ENCODE measurements at regions not wholly inside any gene's neighbourhood (a gene's known extent, or its start where the extent isn't known, plus 50 kb on each side); places are given as distances from the start of the nearest gene placed in this dataset.

DNA sequence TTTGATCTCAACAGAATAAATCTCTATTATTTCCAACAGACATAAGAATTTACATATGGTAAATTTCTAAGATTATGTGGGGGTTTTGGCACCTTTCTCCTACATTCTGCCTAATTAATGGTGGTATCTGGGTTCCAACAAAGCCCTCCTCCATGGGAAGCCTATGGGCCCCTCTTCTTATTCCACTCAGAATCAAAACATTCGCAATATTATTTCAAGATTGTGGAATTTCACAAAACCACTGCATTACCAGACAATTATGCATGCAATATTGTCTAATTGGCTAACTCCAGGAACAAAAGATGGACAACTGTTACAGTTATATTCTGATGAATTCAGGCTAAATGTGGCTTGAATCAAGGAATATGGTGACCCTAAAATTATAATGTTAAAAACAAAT, 434.0 kb downstream of the NFIB start:
- H3K9me3 ChIP-seq (ENCODE audit: control insufficient read depth, low read length) = peaks cover 15% of the 10 kb centered on the region
- no peak overlapping the region for H3K4me3 ChIP-seq (ENCODE audit: insufficient read depth in 1 of 2, low read depth in 1 of 2, low read length in 2 of 2)
- H3K27me3 ChIP-seq (ENCODE audit: control insufficient read depth in 1 of 2, insufficient read depth in 1 of 2, low read length in 2 of 2) = no peaks in the 10 kb centered on the region
- H4K8ac ChIP-seq (ENCODE audit: low read length) = no peak overlapping the region
- H3K4me1 ChIP-seq (ENCODE audit: control insufficient read depth, insufficient read depth, low read depth, low read length) = no peaks in the 10 kb centered on the region
- H3K23ac ChIP-seq (ENCODE audit: low read length in 2 of 2) = no peak overlapping the region
- H2BK15ac ChIP-seq (ENCODE audit: low read depth, poor library complexity, severe bottlenecking) = no peak overlapping the region
- H2AK5ac ChIP-seq (ENCODE audit: low read length, severe bottlenecking) = no peak overlapping the region
- no peak overlapping the region for H3K14ac ChIP-seq (ENCODE audit: low read length in 2 of 2)
- no peak overlapping the region for H2BK5ac ChIP-seq (ENCODE audit: low read depth, low read length, poor library complexity, severe bottlenecking)
- H2BK120ac ChIP-seq (ENCODE audit: low read depth, low read length) = no peak overlapping the region
- H3K27ac ChIP-seq (ENCODE audit: low read length, poor library complexity, severe bottlenecking) = no peak overlapping the region
- no peak overlapping the region for H3K9ac ChIP-seq (ENCODE audit: low read length)
- no peaks in the 10 kb centered on the region for H3K79me1 ChIP-seq (replicated peaks; ENCODE audit: low read length, poor library complexity, severe bottlenecking)
- no peak overlapping the region for H2BK12ac ChIP-seq (ENCODE audit: low read length in 2 of 2)
- no peak overlapping the region for H3K4ac ChIP-seq (ENCODE audit: low read depth in 1 of 2, low read length in 2 of 2)
- no peak overlapping the region for H3K4me2 ChIP-seq (ENCODE audit: low read length, poor library complexity, severe bottlenecking)
- no peak overlapping the region for H3K18ac ChIP-seq (ENCODE audit: low read depth in 1 of 2, low read length in 2 of 2)
- no peak overlapping the region for H2AFZ ChIP-seq (ENCODE audit: low read depth, low read length)
- no peaks in the 10 kb centered on the region for H3K36me3 ChIP-seq (ENCODE audit: control insufficient read depth in 1 of 2, insufficient read depth in 2 of 2, low read depth in 1 of 2, low read length in 2 of 2)
- DNase-seq = no peak
- no peak overlapping the region for H4K91ac ChIP-seq (ENCODE audit: low read length)
- no CpG with 5 or more reads among the region's 1 CpG for WGBS

DNA sequence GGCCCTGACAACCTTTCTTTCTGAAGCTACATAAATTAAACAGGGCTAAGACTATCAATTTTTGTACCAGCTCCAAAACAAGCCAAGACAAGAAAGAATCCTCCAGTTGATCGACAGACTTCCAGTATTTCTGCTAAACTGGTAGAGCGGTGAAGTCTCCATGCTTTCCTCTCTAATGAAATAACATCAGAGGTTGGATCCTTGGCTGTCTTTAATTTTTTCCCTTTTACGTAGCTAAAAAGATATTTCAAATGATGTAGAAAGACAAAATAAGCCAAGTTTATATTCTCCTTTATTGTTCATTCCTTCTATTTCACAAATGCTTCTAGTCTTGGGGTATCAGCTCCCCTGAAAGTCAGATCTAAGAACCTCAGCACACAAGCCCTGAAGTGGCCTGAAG, 434.9 kb downstream of the NFIB start:
- no peak for DNase-seq
- H3K9ac ChIP-seq (ENCODE audit: low read length) = no peak overlapping the region
- WGBS = 92% methylated on average over 1 of the region's 3 CpGs

DNA sequence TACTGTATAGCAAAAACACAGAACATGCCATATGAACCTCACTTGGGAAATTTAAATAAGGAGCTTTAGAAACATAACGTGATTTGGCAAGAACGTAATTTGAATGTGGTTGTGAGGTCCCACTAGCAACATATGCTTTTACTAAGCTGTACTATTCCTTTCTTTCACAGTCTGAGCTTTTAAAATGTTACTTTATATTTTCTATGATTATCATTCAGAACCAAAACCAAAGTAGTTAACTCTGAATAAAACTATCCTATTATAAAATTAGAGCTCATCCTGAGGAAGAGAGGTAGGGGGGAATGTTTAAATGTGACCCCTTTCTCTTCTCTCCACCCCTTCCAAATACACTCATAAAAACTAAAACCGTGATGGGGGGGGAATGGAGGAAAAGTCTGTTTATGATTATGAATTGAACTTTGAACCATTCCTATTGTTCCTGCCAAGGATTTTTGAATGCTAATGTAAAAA, 435.7 kb downstream of the NFIB start:
- H3K18ac ChIP-seq (ENCODE audit: low read depth in 1 of 2, low read length in 2 of 2) = no peak overlapping the region
- no peak overlapping the region for H2BK15ac ChIP-seq (ENCODE audit: low read depth, poor library complexity, severe bottlenecking)
- H2BK120ac ChIP-seq (ENCODE audit: low read depth, low read length) = no peak overlapping the region
- no peak overlapping the region for H2AK5ac ChIP-seq (ENCODE audit: low read length, severe bottlenecking)
- H3K27me3 ChIP-seq (ENCODE audit: control insufficient read depth in 1 of 2, insufficient read depth in 1 of 2, low read length in 2 of 2) = no peaks in the 10 kb centered on the region
- 80% methylated on average over 1 of the region's 3 CpGs for WGBS
- no peak overlapping the region for H2AFZ ChIP-seq (ENCODE audit: low read depth, low read length)
- H3K14ac ChIP-seq (ENCODE audit: low read length in 2 of 2) = no peak overlapping the region
- H3K27ac ChIP-seq (ENCODE audit: low read length, poor library complexity, severe bottlenecking) = no peak overlapping the region
- no peak overlapping the region for H4K8ac ChIP-seq (ENCODE audit: low read length)
- H3K79me1 ChIP-seq (replicated peaks; ENCODE audit: low read length, poor library complexity, severe bottlenecking) = no peaks in the 10 kb centered on the region
- H2BK12ac ChIP-seq (ENCODE audit: low read length in 2 of 2) = no peak overlapping the region
- no peak overlapping the region for H2BK5ac ChIP-seq (ENCODE audit: low read depth, low read length, poor library complexity, severe bottlenecking)
- H3K9ac ChIP-seq (ENCODE audit: low read length) = no peak overlapping the region
- H3K9me3 ChIP-seq (ENCODE audit: control insufficient read depth, low read length) = peaks cover 22% of the 10 kb centered on the region
- no peak overlapping the region for H4K91ac ChIP-seq (ENCODE audit: low read length)
- H3K23ac ChIP-seq (ENCODE audit: low read length in 2 of 2) = no peak overlapping the region
- no peak for DNase-seq
- H3K4me3 ChIP-seq (ENCODE audit: insufficient read depth in 1 of 2, low read depth in 1 of 2, low read length in 2 of 2) = no peak overlapping the region
- H3K4me1 ChIP-seq (ENCODE audit: control insufficient read depth, insufficient read depth, low read depth, low read length) = no peaks in the 10 kb centered on the region
- no peaks in the 10 kb centered on the region for H3K36me3 ChIP-seq (ENCODE audit: control insufficient read depth in 1 of 2, insufficient read depth in 2 of 2, low read depth in 1 of 2, low read length in 2 of 2)
- H3K4me2 ChIP-seq (ENCODE audit: low read length, poor library complexity, severe bottlenecking) = no peak overlapping the region
- H3K4ac ChIP-seq (ENCODE audit: low read depth in 1 of 2, low read length in 2 of 2) = no peak overlapping the region

More for the DNA sequence above, 434.9 kb downstream of the NFIB start:
- no peak overlapping the region for H3K14ac ChIP-seq (ENCODE audit: low read length in 2 of 2)
- H2BK15ac ChIP-seq (ENCODE audit: low read depth, poor library complexity, severe bottlenecking) = no peak overlapping the region
- no peak overlapping the region for H2BK5ac ChIP-seq (ENCODE audit: low read depth, low read length, poor library complexity, severe bottlenecking)
- H3K79me1 ChIP-seq (replicated peaks; ENCODE audit: low read length, poor library complexity, severe bottlenecking) = no peaks in the 10 kb centered on the region
- peaks cover 15% of the 10 kb centered on the region for H3K9me3 ChIP-seq (ENCODE audit: control insufficient read depth, low read length)
- no peak overlapping the region for H2AK5ac ChIP-seq (ENCODE audit: low read length, severe bottlenecking)
- no peak overlapping the region for H3K27ac ChIP-seq (ENCODE audit: low read length, poor library complexity, severe bottlenecking)
- H3K18ac ChIP-seq (ENCODE audit: low read depth in 1 of 2, low read length in 2 of 2) = no peak overlapping the region
- no peaks in the 10 kb centered on the region for H3K27me3 ChIP-seq (ENCODE audit: control insufficient read depth in 1 of 2, insufficient read depth in 1 of 2, low read length in 2 of 2)
- H3K4ac ChIP-seq (ENCODE audit: low read depth in 1 of 2, low read length in 2 of 2) = no peak overlapping the region
- H4K8ac ChIP-seq (ENCODE audit: low read length) = no peak overlapping the region
- no peak overlapping the region for H2BK120ac ChIP-seq (ENCODE audit: low read depth, low read length)
- no peak overlapping the region for H3K4me3 ChIP-seq (ENCODE audit: insufficient read depth in 1 of 2, low read depth in 1 of 2, low read length in 2 of 2)
- H3K23ac ChIP-seq (ENCODE audit: low read length in 2 of 2) = no peak overlapping the region
- H2BK12ac ChIP-seq (ENCODE audit: low read length in 2 of 2) = no peak overlapping the region
- no peak overlapping the region for H3K4me2 ChIP-seq (ENCODE audit: low read length, poor library complexity, severe bottlenecking)
- no peak overlapping the region for H2AFZ ChIP-seq (ENCODE audit: low read depth, low read length)
- H3K4me1 ChIP-seq (ENCODE audit: control insufficient read depth, insufficient read depth, low read depth, low read length) = no peaks in the 10 kb centered on the region
- H3K36me3 ChIP-seq (ENCODE audit: control insufficient read depth in 1 of 2, insufficient read depth in 2 of 2, low read depth in 1 of 2, low read length in 2 of 2) = no peaks in the 10 kb centered on the region
- no peak overlapping the region for H4K91ac ChIP-seq (ENCODE audit: low read length)

DNA sequence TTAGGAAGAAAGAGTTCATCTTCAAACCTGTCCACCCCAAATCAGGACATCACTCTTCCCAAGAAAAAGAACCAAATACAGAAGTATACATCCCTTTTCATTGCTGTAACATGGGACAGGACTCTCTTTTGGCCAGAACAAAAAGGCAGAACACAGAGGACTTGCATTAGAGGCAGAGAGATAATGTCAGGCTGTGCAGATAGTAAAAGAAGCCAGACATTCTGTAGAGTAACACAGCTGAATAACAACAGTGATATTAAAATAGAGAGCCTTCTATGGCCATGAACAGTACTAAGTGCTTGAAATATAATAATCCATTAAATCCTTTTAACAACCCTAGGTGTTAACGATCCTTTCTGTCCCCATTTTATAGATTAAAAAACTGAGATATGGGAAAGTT, 437.2 kb downstream of the NFIB start:
- WGBS = no CpG with 5 or more reads among the region's 1 CpG
- no peaks in the 10 kb centered on the region for H3K79me1 ChIP-seq (replicated peaks; ENCODE audit: low read length, poor library complexity, severe bottlenecking)
- H3K18ac ChIP-seq (ENCODE audit: low read depth in 1 of 2, low read length in 2 of 2) = no peak overlapping the region
- no peak overlapping the region for H3K9ac ChIP-seq (ENCODE audit: low read length)
- H4K91ac ChIP-seq (ENCODE audit: low read length) = no peak overlapping the region
- no peak overlapping the region for H2AFZ ChIP-seq (ENCODE audit: low read depth, low read length)
- H3K27me3 ChIP-seq (ENCODE audit: control insufficient read depth in 1 of 2, insufficient read depth in 1 of 2, low read length in 2 of 2) = no peaks in the 10 kb centered on the region
- no peak overlapping the region for H3K4ac ChIP-seq (ENCODE audit: low read depth in 1 of 2, low read length in 2 of 2)
- H2BK120ac ChIP-seq (ENCODE audit: low read depth, low read length) = no peak overlapping the region
- H3K4me1 ChIP-seq (ENCODE audit: control insufficient read depth, insufficient read depth, low read depth, low read length) = no peaks in the 10 kb centered on the region
- H3K14ac ChIP-seq (ENCODE audit: low read length in 2 of 2) = no peak overlapping the region
- no peak overlapping the region for H2BK12ac ChIP-seq (ENCODE audit: low read length in 2 of 2)
- H2BK15ac ChIP-seq (ENCODE audit: low read depth, poor library complexity, severe bottlenecking) = no peak overlapping the region
- H3K27ac ChIP-seq (ENCODE audit: low read length, poor library complexity, severe bottlenecking) = no peak overlapping the region
- H3K36me3 ChIP-seq (ENCODE audit: control insufficient read depth in 1 of 2, insufficient read depth in 2 of 2, low read depth in 1 of 2, low read length in 2 of 2) = no peaks in the 10 kb centered on the region
- H3K4me3 ChIP-seq (ENCODE audit: insufficient read depth in 1 of 2, low read depth in 1 of 2, low read length in 2 of 2) = no peak overlapping the region
- H3K23ac ChIP-seq (ENCODE audit: low read length in 2 of 2) = no peak overlapping the region
- H3K9me3 ChIP-seq (ENCODE audit: control insufficient read depth, low read length) = peaks cover 24% of the 10 kb centered on the region
- H3K4me2 ChIP-seq (ENCODE audit: low read length, poor library complexity, severe bottlenecking) = no peak overlapping the region
- no peak overlapping the region for H2BK5ac ChIP-seq (ENCODE audit: low read depth, low read length, poor library complexity, severe bottlenecking)
- DNase-seq = no peak
- H4K8ac ChIP-seq (ENCODE audit: low read length) = no peak overlapping the region
- H2AK5ac ChIP-seq (ENCODE audit: low read length, severe bottlenecking) = no peak overlapping the region
